GM12878 (cell line): ENCODE measurements at regions not wholly inside any gene's neighbourhood (a gene's known extent, or its start where the extent isn't known, plus 50 kb on each side); places are given as distances from the start of the nearest gene placed in this dataset.

Experiments
- ATAC-seq: fragments of 200-7000 bp; cut with Tn5 transposase; 3 replicates; pipeline ENCODE4 v1.9.1; 2020; ENCODE audit warnings: mild to moderate bottlenecking, moderate library complexity
- BruUV-seq: library from RNA; stranded (reverse); fragments of 400-500 nt; replicated peaks from 2 replicates; lab custom pipeline; 2021; lab: Mats Ljungman, UMichigan
- CTCF ChIA-PET: fragments of 300-600 bp; sonication (Branson Sonifier 250); formaldehyde crosslinking; extraction: SDS; loops from one replicate; lab custom pipeline; 2021; ENCODE audit warnings: inconsistent platforms; lab: Yijun Ruan, JAX
- POLR2A ChIA-PET: fragments of 350-600 bp; formaldehyde crosslinking; extraction: SDS; loops from one replicate; lab custom pipeline; 2021; ENCODE audit warnings: inconsistent platforms; lab: Charles Lee
- RAD21 ChIA-PET: fragments of 300-600 bp; sonication (Branson Sonifier 250); formaldehyde crosslinking; loops from one replicate; lab custom pipeline; 2023; ENCODE audit warnings: antibody characterized with exemption; ENCODE audit not compliant: unreplicated experiment; lab: Charles Lee
- SMC1A ChIA-PET: fragments of 300-600 bp; sonication (Branson Sonifier 250); formaldehyde crosslinking; loops from one replicate; lab custom pipeline; 2023; ENCODE audit not compliant: unreplicated experiment, uncharacterized antibody; lab: Charles Lee
- DNase-seq: peaks from one replicate; pipeline ENCODE4 v3.0.0-alpha.2; 2011; ENCODE audit warnings: low read depth, low spot score
- FAIRE-seq: peaks from 3 replicates; lab custom pipeline; 2011; peaks lifted over from hg19 to GRCh38; lab: Jason Lieb, UNC
- H2AFZ ChIP-seq: 2 replicates; pipeline ENCODE4 v1.6.0; 2011; ENCODE audit warnings: low read depth, low read length, control low read depth; ENCODE audit not compliant: control insufficient read depth
- H3K27ac ChIP-seq: 2 replicates; pipeline ENCODE4 v1.5.1; 2011; ENCODE audit warnings: control low read depth; ENCODE audit not compliant: control insufficient read depth, insufficient read depth
- H3K27me3 ChIP-seq, 2 experiments: replicated peaks in 1 of 2; 2 replicates each; pipeline versions ENCODE4 v1.6.0 to v1.6.1; 2011; ENCODE audit warnings: low read length in 1 of 2; ENCODE audit not compliant: control insufficient read depth in 2 of 2, insufficient read depth in 2 of 2
- H3K36me3 ChIP-seq, 2 experiments: 2 replicates each; pipeline ENCODE4 v1.5.1; 2011; ENCODE audit warnings: low read length in 1 of 2; ENCODE audit not compliant: control insufficient read depth in 2 of 2, insufficient read depth in 2 of 2
- H3K4me1 ChIP-seq: 2 replicates; pipeline ENCODE4 v1.6.1; 2011; ENCODE audit warnings: mild to moderate bottlenecking, low read length, moderate library complexity, mixed read lengths; ENCODE audit not compliant: control insufficient read depth, insufficient read depth
- H3K4me2 ChIP-seq: 2 replicates; pipeline ENCODE4 v1.6.0; 2011; ENCODE audit warnings: control low read depth; ENCODE audit not compliant: control insufficient read depth, insufficient read depth
- H3K4me3 ChIP-seq: fragments of 200-600 bp; sonication (generic); 2 replicates; pipeline ENCODE4 v1.5.1; 2016
- H3K79me2 ChIP-seq: 2 replicates; pipeline ENCODE4 v1.6.0; 2011; ENCODE audit warnings: low read length; ENCODE audit not compliant: control insufficient read depth, insufficient read depth
- H3K9ac ChIP-seq: 2 replicates; pipeline ENCODE4 v1.8.0; 2011; ENCODE audit warnings: low read length, control low read depth, mixed read lengths; ENCODE audit not compliant: control insufficient read depth, insufficient read depth
- H3K9me3 ChIP-seq: replicated peaks from 3 replicates; pipeline ENCODE4 v1.5.1; 2011; ENCODE audit warnings: mild to moderate bottlenecking, low read length; ENCODE audit not compliant: control insufficient read depth, insufficient read depth
- H4K20me1 ChIP-seq: 2 replicates; pipeline ENCODE4 v1.6.0; 2011; ENCODE audit not compliant: control insufficient read depth, insufficient read depth
- DPF2 ChIP-seq: fragments of 450-650 bp; IDR thresholded peaks from 2 replicates; pipeline ENCODE4 v1.6.1; 2017; ENCODE audit warnings: mild to moderate bottlenecking
- IKZF1 ChIP-seq: fragments of 450-650 bp; conservative IDR thresholded peaks from 2 replicates; pipeline ENCODE4 v1.6.1; 2017; ENCODE audit warnings: antibody characterized with exemption, mild to moderate bottlenecking
- MTA2 ChIP-seq: fragments of 450-650 bp; IDR thresholded peaks from 2 replicates; pipeline ENCODE4 v1.6.1; 2016; ENCODE audit warnings: low read depth, mild to moderate bottlenecking, moderate library complexity
- WGBS: methylation state at CpG from one replicate; pipeline ENCODE4 v1.1.6; 2016; ENCODE audit warnings: low lambda C conversion rate; ENCODE audit not compliant: insufficient replicate concordance, insufficient coverage; ENCODE audit errors: missing lambda C conversion rate; 5-methylcytosine and 5-hydroxymethylcytosine counted together
- in situ Hi-C: fragments of 300-500 bp; cut with MboI; formaldehyde crosslinking; loops from 9 replicates; pipeline ENCODE4 v1.14.3; 2018; ENCODE audit warnings: mixed read lengths
- intact Hi-C: fragments of 100-400 bp; cut with micrococcal nuclease; formaldehyde crosslinking; loops from one replicate; pipeline ENCODE4 v1.14.2; 2022; ENCODE audit not compliant: unreplicated experiment
- TF ChIP-seq, protein P1 (sequence below): IDR thresholded peaks from 2 replicates; pipeline ENCODE4 v1.6.1; 2012; ENCODE audit warnings: improper control_type of control experiment, low read depth, low read length; ENCODE audit not compliant: insufficient replicate concordance

DNA sequence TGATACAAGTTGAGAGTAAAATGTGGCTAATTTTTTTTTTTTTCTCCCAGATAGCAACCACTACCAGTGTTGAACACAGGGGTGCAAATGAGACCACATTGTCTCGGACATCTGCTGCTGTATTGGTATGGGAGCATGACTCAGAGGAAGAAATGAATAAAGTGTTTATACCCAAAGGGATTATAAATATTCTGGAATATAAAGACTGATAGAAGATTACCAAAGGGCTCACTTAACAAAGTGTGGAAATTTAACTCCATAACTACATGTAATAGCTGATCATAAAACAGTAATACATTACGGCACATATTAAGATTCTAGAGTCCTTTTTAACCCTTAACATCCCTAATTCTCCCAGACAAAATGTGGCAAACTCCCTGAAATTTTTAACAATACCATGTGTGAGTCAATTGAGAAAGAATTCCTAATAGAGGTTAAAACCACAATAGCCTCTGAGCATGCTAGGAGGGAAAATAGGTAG, 1023.0 kb upstream of the ACVR2A start:
- Histone ChIP-seq H3K36me3 (no peaks in the 10 kb centered on the region), H3K9ac (no peak overlapping the region), H3K27me3 (no peaks in the 10 kb centered on the region), H3K4me3 (no peak overlapping the region), H2AFZ (no peak overlapping the region), H4K20me1 (no peaks in the 10 kb centered on the region), H3K4me1 (no peaks in the 10 kb centered on the region), H3K79me2 (no peaks in the 10 kb centered on the region), H3K27ac (no peak overlapping the region), H3K4me2 (no peak overlapping the region), H3K9me3 (no peaks in the 10 kb centered on the region)
- TF ChIP-seq IKZF1 (peak; percentile 33; the same call in 1 of the 2 replicates), DPF2 (no peak), MTA2 (peak; percentile 18; the same call in 1 of the 2 replicates)
- TF ChIP-seq, protein P1, sequence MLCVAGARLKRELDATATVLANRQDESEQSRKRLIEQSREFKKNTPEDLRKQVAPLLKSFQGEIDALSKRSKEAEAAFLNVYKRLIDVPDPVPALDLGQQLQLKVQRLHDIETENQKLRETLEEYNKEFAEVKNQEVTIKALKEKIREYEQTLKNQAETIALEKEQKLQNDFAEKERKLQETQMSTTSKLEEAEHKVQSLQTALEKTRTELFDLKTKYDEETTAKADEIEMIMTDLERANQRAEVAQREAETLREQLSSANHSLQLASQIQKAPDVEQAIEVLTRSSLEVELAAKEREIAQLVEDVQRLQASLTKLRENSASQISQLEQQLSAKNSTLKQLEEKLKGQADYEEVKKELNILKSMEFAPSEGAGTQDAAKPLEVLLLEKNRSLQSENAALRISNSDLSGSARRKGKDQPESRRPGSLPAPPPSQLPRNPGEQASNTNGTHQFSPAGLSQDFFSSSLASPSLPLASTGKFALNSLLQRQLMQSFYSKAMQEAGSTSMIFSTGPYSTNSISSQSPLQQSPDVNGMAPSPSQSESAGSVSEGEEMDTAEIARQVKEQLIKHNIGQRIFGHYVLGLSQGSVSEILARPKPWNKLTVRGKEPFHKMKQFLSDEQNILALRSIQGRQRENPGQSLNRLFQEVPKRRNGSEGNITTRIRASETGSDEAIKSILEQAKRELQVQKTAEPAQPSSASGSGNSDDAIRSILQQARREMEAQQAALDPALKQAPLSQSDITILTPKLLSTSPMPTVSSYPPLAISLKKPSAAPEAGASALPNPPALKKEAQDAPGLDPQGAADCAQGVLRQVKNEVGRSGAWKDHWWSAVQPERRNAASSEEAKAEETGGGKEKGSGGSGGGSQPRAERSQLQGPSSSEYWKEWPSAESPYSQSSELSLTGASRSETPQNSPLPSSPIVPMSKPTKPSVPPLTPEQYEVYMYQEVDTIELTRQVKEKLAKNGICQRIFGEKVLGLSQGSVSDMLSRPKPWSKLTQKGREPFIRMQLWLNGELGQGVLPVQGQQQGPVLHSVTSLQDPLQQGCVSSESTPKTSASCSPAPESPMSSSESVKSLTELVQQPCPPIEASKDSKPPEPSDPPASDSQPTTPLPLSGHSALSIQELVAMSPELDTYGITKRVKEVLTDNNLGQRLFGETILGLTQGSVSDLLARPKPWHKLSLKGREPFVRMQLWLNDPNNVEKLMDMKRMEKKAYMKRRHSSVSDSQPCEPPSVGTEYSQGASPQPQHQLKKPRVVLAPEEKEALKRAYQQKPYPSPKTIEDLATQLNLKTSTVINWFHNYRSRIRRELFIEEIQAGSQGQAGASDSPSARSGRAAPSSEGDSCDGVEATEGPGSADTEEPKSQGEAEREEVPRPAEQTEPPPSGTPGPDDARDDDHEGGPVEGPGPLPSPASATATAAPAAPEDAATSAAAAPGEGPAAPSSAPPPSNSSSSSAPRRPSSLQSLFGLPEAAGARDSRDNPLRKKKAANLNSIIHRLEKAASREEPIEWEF = no peak
- intact Hi-C loops = no loop called here
- DNase-seq (no peak), ATAC-seq (peak; percentile 81), FAIRE-seq (no peak)
- WGBS = 39% methylated on average over 2 of the region's 2 CpGs
- BruUV-seq = no TSS peak
- ChIA-PET SMC1A (interaction anchor here (0.6 to 2.1 kb wide), 14 partner anchors 12 to 842 kb away, joined by 3 to 7 read pairs (median 4); no protein-coding TSS in a partner anchor), RAD21 (interaction anchor here (0.7 to 2.3 kb wide), 14 partner anchors 12 to 344 kb away, joined by 3 to 8 read pairs (median 3); no protein-coding TSS in a partner anchor), CTCF (interaction anchor here (0.6 to 1.3 kb wide), 7 partner anchors 11 to 341 kb away, joined by 3 to 6 read pairs (median 3); no protein-coding TSS in a partner anchor), POLR2A (interaction anchor here (0.6 to 1.1 kb wide), 6 partner anchors 15 to 76 kb away, joined by 3 to 4 read pairs (median 3); no protein-coding TSS in a partner anchor)
- in situ Hi-C loops = no loop called here
